ENCODE measurements at regions not wholly inside any gene's neighbourhood (a gene's known extent, or its start where the extent isn't known, plus 50 kb on each side); places are given as distances from the start of the nearest gene placed in this dataset.

DNA sequence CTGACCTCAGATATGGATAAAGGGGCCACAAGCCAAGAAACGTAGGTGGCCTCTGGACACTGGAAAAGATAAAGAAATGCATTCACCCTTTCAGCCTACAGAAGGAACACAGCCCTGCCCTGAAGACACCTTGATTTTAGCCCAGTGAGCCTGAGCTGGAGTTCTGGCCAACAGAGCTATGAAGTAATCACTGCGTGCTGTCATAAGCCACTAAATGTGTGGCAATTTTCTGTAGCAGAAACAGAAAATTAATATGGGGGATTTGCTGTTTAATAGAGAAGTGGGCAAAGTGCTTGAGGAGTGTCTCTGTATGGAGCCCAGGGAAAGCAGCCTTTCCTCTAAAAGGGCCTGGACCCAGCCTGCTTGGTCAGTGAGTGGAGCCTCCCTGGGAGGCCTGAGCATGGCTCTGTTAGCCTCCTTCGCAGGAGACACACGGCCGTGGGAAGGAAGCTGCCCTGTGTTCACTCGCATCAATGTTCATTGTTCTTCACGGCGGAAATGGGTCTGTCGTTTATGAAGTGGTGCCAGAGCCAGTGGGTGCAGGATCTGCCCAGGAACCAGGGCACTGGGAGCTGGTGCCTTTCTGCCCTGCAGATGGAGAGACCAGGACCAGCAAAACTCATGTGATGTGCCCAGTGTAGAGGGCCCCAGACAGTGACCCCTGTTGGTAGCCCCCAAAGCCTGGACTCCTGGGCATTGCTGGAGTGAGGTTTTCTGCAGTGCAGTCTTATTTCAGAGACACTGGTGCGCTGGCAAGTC lies 268.9 kb downstream of the NDUFA10 start:
- ATAC-seq (no peak), FAIRE-seq (no peak), DNase-seq (peak in 1 of 6 donors; percentile 21)
- intact Hi-C loops (cut with DNase I) = no loop called here
- Histone ChIP-seq H3K4me3 (no peak overlapping the region), H3K27me3 (peaks cover 0 to 3% (median 0%) of the 10 kb centered on the region in 4 donors), H3K9me3 (no peaks in the 10 kb centered on the region), H3K4me1 (no peaks in the 10 kb centered on the region), H3K27ac (no peak overlapping the region), H3K36me3 (no peaks in the 10 kb centered on the region)
- no peak for TF ChIP-seq CTCF (IDR thresholded peaks at IDR 0.05)
- WGBS, 2 donors = 53 to 77% methylated on average over 10 of the region's 10 CpGs

DNA sequence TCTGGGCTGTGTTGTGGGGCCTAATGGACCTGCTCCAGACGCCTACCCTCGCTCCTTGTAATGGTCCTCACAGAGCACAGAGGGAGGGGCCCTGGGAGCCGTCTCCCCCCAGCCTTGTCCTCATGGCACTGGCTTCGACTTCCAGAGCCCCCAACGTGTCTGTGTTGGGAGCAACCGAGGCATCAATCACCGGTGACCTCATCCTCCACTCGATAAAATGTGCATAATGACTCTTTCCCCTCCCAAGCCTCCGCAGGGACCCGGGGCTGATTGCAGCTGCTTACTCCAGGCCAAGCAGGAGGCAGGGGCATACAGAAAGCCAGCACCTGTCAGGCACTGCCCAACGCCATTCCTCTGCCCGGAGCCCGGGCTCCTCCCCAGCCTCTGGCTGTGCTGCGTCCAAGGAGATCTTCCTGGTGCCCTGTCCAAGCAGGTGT lies 271.7 kb downstream of the NDUFA10 start:
- DNase-seq (peak in 1 of 6 donors; percentile 33), FAIRE-seq (no peak), ATAC-seq (no peak)
- Histone ChIP-seq H3K4me3 (no peak overlapping the region), H3K36me3 (no peaks in the 10 kb centered on the region), H3K27ac (no peak overlapping the region), H3K4me1 (no peaks in the 10 kb centered on the region), H3K27me3 (no peaks in the 10 kb centered on the region), H3K9me3 (no peaks in the 10 kb centered on the region)
- intact Hi-C loops (cut with DNase I) = no loop called here
- WGBS, 2 donors = 55 to 66% methylated on average over 13 to 14 of the region's 14 CpGs
- TF ChIP-seq CTCF (IDR thresholded peaks at IDR 0.05) = no peak

DNA sequence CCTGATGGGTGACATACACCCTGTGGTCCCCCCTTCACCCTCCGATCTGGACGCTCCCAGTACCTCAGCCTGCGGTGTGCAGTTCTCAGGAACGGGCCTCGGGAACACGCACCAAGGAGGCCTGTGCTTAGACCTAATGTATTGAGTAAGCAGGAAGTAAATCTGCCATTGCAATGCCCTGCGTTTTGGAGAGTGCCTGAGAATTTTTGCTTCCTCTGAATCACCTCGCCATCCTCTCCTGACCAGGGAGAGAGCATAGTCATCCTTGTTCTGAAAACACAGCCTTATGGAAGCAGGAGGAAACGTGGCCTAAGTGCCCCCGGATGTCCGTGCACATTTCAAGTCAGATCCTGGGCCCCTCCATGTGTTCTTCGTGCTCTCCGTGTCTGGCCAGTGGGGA lies 272.2 kb downstream of the NDUFA10 start:
- Histone ChIP-seq H3K27me3 (no peaks in the 10 kb centered on the region), H3K9me3 (no peaks in the 10 kb centered on the region), H3K4me1 (no peaks in the 10 kb centered on the region), H3K36me3 (no peaks in the 10 kb centered on the region), H3K4me3 (no peak overlapping the region), H3K27ac (no peak overlapping the region)
- no peak for ATAC-seq
- WGBS, 2 donors = 67 to 72% methylated on average over 13 of the region's 13 CpGs
- FAIRE-seq = no peak
- no peak for TF ChIP-seq CTCF (IDR thresholded peaks at IDR 0.05)
- intact Hi-C loops (cut with DNase I) = no loop called here
- no peak for DNase-seq

GRCh38 chr2:239751679-239752355 lies 273.3 kb downstream of the NDUFA10 start:
- Histone ChIP-seq H3K27ac (no peak overlapping the region), H3K9me3 (no peaks in the 10 kb centered on the region), H3K4me1 (no peaks in the 10 kb centered on the region), H3K36me3 (no peaks in the 10 kb centered on the region), H3K27me3 (no peaks in the 10 kb centered on the region), H3K4me3 (no peak overlapping the region)
- ATAC-seq (peak in 2 of 4 donors; percentile 46 to 70), DNase-seq (peak in 1 of 6 donors; percentile 35), FAIRE-seq (no peak)
- intact Hi-C loops (cut with DNase I) = no loop called here
- TF ChIP-seq CTCF (IDR thresholded peaks at IDR 0.05) = no peak
- 51 to 59% methylated on average over 23 to 24 of the region's 24 CpGs for WGBS, 2 donors

Measured in pancreas (tissue), 10 donors.